ENCODE measurements at regions not wholly inside any gene's neighbourhood (a gene's known extent, or its start where the extent isn't known, plus 50 kb on each side); places are given as distances from the start of the nearest gene placed in this dataset.

GRCh38 chr2:194938066-194938465 lies 719.0 kb upstream of the SLC39A10 start:
- TF ChIP-seq CTCF (IDR thresholded peaks at IDR 0.05; ENCODE audit: extremely low read depth in 1 of 2, insufficient read depth in 1 of 2, low read depth in 1 of 2, low read length in 2 of 2) (no peak), FOS (IDR thresholded peaks at IDR 0.05; ENCODE audit: borderline replicate concordance, insufficient read depth, low read length) (no peak), POLR2AphosphoS5 (IDR thresholded peaks at IDR 0.05; ENCODE audit: insufficient read depth, low read depth, low read length) (no peak), POLR2A (IDR thresholded peaks at IDR 0.05; ENCODE audit: low read depth, low read length) (no peak), EZH2 (IDR thresholded peaks at IDR 0.05; ENCODE audit: borderline replicate concordance, low read depth, low read length, severe bottlenecking) (no peak), MAX (IDR thresholded peaks at IDR 0.05; ENCODE audit: insufficient read depth, insufficient read length) (no peak), MYC (IDR thresholded peaks at IDR 0.05; ENCODE audit: low read depth, low read length) (no peak)

All from endothelial cell of umbilical vein (primary cell).